IMR-90 (cell line): ENCODE measurements at regions not wholly inside any gene's neighbourhood (a gene's known extent, or its start where the extent isn't known, plus 50 kb on each side); places are given as distances from the start of the nearest gene placed in this dataset.

Experiments used
- ATAC-seq: fragments of 200-7000 bp; cut with Tn5 transposase; 2 replicates; pipeline ENCODE4 v1.9.1; 2020; ENCODE audit warnings: low read depth, mild to moderate bottlenecking, moderate library complexity
- BruUV-seq: library from RNA; stranded (reverse); fragments of 400-500 nt; replicated peaks from 2 replicates; lab custom pipeline; 2021; lab: Mats Ljungman, UMichigan
- CTCF ChIA-PET: fragments of 300-600 bp; formaldehyde crosslinking; extraction: SDS; loops from one replicate; lab custom pipeline; 2021; ENCODE audit warnings: antibody characterized with exemption; lab: Yijun Ruan, JAX
- POLR2A ChIA-PET: fragments of 300-600 bp; sonication (Branson Sonifier 250); formaldehyde crosslinking; loops from one replicate; lab custom pipeline; 2022; ENCODE audit warnings: antibody characterized with exemption; ENCODE audit not compliant: unreplicated experiment; lab: Charles Lee
- DNase-seq: peaks from one replicate; pipeline ENCODE4 v3.0.0; 2013
- H2AFZ ChIP-seq: replicated peaks from 2 replicates; pipeline ENCODE3; 2013; ENCODE audit warnings: low read length, mild to moderate bottlenecking; ENCODE audit not compliant: poor library complexity
- H2AK5ac ChIP-seq: 2 replicates; pipeline ENCODE4 v1.6.1; 2013; ENCODE audit warnings: low read depth, low read length, inconsistent platforms
- H2AK9ac ChIP-seq: replicated peaks from 2 replicates; pipeline ENCODE3; 2013; ENCODE audit warnings: mild to moderate bottlenecking, low read depth, low read length, moderate library complexity; ENCODE audit not compliant: poor library complexity
- H2BK120ac ChIP-seq: 2 replicates; pipeline ENCODE4 v1.6.1; 2013; ENCODE audit warnings: low read depth, low read length, inconsistent platforms
- H2BK15ac ChIP-seq: 3 replicates; pipeline ENCODE4 v1.6.1; 2013; ENCODE audit warnings: low read depth, low read length, inconsistent platforms
- H2BK20ac ChIP-seq: 2 replicates; pipeline ENCODE4 v1.6.1; 2013; ENCODE audit warnings: low read depth, mild to moderate bottlenecking, inconsistent platforms, low read length, moderate library complexity
- H2BK5ac ChIP-seq: 2 replicates; pipeline ENCODE4 v1.6.1; 2013; ENCODE audit warnings: mild to moderate bottlenecking, low read depth, low read length, inconsistent platforms; ENCODE audit not compliant: poor library complexity, severe bottlenecking
- H3K14ac ChIP-seq: replicated peaks from 2 replicates; pipeline ENCODE4 v1.6.1; 2013; ENCODE audit warnings: low read depth, low read length, inconsistent platforms
- H3K18ac ChIP-seq: 2 replicates; pipeline ENCODE4 v1.6.1; 2013; ENCODE audit warnings: low read depth, low read length, control low read depth
- H3K23ac ChIP-seq: 2 replicates; pipeline ENCODE4 v1.6.1; 2013; ENCODE audit warnings: low read depth, low read length, inconsistent platforms
- H3K27ac ChIP-seq: 2 replicates; pipeline ENCODE4 v1.5.1; 2013; ENCODE audit warnings: mild to moderate bottlenecking, control low read depth, low read length; ENCODE audit not compliant: insufficient read depth
- H3K27me3 ChIP-seq: 2 replicates; pipeline ENCODE4 v1.6.1; 2013; ENCODE audit warnings: low read length; ENCODE audit not compliant: control insufficient read depth, insufficient read depth
- H3K36me3 ChIP-seq: 2 replicates; pipeline ENCODE4 v1.6.1; 2013; ENCODE audit warnings: low read length, mixed read lengths; ENCODE audit not compliant: control insufficient read depth, insufficient read depth
- H3K4ac ChIP-seq: 2 replicates; pipeline ENCODE4 v1.6.1; 2013; ENCODE audit warnings: low read depth, low read length, inconsistent platforms
- H3K4me1 ChIP-seq: 2 replicates; pipeline ENCODE4 v1.6.1; 2013; ENCODE audit warnings: low read length, mixed read lengths; ENCODE audit not compliant: control insufficient read depth, insufficient read depth
- H3K4me2 ChIP-seq: 2 replicates; pipeline ENCODE4 v1.6.1; 2013; ENCODE audit warnings: low read depth, mild to moderate bottlenecking, control low read depth, low read length, moderate library complexity
- H3K4me3 ChIP-seq: 2 replicates; pipeline ENCODE4 v1.5.1; 2013; ENCODE audit warnings: low read depth, mild to moderate bottlenecking, control low read depth, low read length, moderate library complexity; ENCODE audit not compliant: insufficient read depth
- H3K56ac ChIP-seq: 2 replicates; pipeline ENCODE4 v1.6.1; 2013; ENCODE audit warnings: low read length, inconsistent platforms; ENCODE audit not compliant: insufficient read depth; ENCODE audit errors: extremely low read depth
- H3K79me1 ChIP-seq, 2 experiments: 2 replicates each; pipeline ENCODE4 v1.6.1; 2013; ENCODE audit warnings: low read length in 2 of 2, inconsistent platforms in 1 of 2, low read depth in 1 of 2
- H3K9ac ChIP-seq: 2 replicates; pipeline ENCODE4 v1.6.1; 2013; ENCODE audit warnings: low read depth, low read length, control low read depth
- H3K9me1 ChIP-seq: 2 replicates; pipeline ENCODE4 v1.6.1; 2013; ENCODE audit warnings: low read length, inconsistent platforms; ENCODE audit not compliant: insufficient read depth
- H3K9me3 ChIP-seq: 2 replicates; pipeline ENCODE4 v1.6.1; 2013; ENCODE audit warnings: low read length; ENCODE audit not compliant: control insufficient read depth, insufficient read depth
- H4K20me1 ChIP-seq: 2 replicates; pipeline ENCODE4 v1.6.1; 2013; ENCODE audit warnings: low read length, inconsistent platforms; ENCODE audit not compliant: insufficient read depth
- H4K5ac ChIP-seq: 2 replicates; pipeline ENCODE4 v1.6.1; 2013; ENCODE audit warnings: mild to moderate bottlenecking, low read depth, low read length, control low read depth
- H4K8ac ChIP-seq, 2 experiments: 2 replicates each; pipeline ENCODE4 v1.6.1; 2013; ENCODE audit warnings: low read depth in 2 of 2, low read length in 2 of 2, control low read depth in 1 of 2, inconsistent platforms in 1 of 2
- H4K91ac ChIP-seq: 2 replicates; pipeline ENCODE4 v1.6.1; 2013; ENCODE audit warnings: low read depth, low read length, inconsistent platforms; ENCODE audit not compliant: insufficient read depth
- BHLHE40 ChIP-seq: fragments of 150-350 bp; IDR thresholded peaks from 2 replicates; pipeline ENCODE4 v1.6.1; 2016; ENCODE audit warnings: mild to moderate bottlenecking, low read depth, low read length
- CEBPB ChIP-seq: IDR thresholded peaks from 2 replicates; pipeline ENCODE4 v1.6.1; 2012; ENCODE audit warnings: low read depth, low read length, improper control_type of control experiment
- MAZ ChIP-seq: IDR thresholded peaks from 2 replicates; pipeline ENCODE4 v1.6.1; 2012; ENCODE audit warnings: low read depth, mild to moderate bottlenecking, low read length, improper control_type of control experiment, moderate library complexity, borderline replicate concordance
- RCOR1 ChIP-seq: IDR thresholded peaks from 2 replicates; pipeline ENCODE4 v1.6.1; 2012; ENCODE audit warnings: mild to moderate bottlenecking, low read length, improper control_type of control experiment; ENCODE audit not compliant: insufficient replicate concordance
- SMC3 ChIP-seq: fragments of 150-350 bp; IDR thresholded peaks from 2 replicates; pipeline ENCODE4 v1.6.1; 2016; ENCODE audit warnings: low read depth, mild to moderate bottlenecking, antibody characterized with exemption, low read length, moderate library complexity
- WGBS, 2 experiments: methylation state at CpG; one replicate each; pipeline versions ENCODE4 v1.1.5 to v1.1.7; 2013; ENCODE audit warnings: missing lambda C conversion rate in 2 of 2; ENCODE audit not compliant: insufficient read length in 1 of 2; ENCODE audit errors: extremely low coverage in 2 of 2; 5-methylcytosine and 5-hydroxymethylcytosine counted together
- dilution Hi-C: fragments of 300-500 bp; cut with HindIII; formaldehyde crosslinking; loops from one replicate; pipeline ENCODE4 v1.14.3; 2018; ENCODE audit warnings: low sequenced_read_pairs; ENCODE audit not compliant: unreplicated experiment
- in situ Hi-C: fragments of 300-500 bp; cut with MboI; formaldehyde crosslinking; loops from 3 replicates; pipeline ENCODE4 v1.14.3; 2019; ENCODE audit warnings: low sequenced_read_pairs, inconsistent platforms, mixed read lengths
- intact Hi-C: fragments of 100-400 bp; cut with micrococcal nuclease; formaldehyde crosslinking; loops from 2 replicates; pipeline ENCODE4 v1.10.0; 2022

DNA sequence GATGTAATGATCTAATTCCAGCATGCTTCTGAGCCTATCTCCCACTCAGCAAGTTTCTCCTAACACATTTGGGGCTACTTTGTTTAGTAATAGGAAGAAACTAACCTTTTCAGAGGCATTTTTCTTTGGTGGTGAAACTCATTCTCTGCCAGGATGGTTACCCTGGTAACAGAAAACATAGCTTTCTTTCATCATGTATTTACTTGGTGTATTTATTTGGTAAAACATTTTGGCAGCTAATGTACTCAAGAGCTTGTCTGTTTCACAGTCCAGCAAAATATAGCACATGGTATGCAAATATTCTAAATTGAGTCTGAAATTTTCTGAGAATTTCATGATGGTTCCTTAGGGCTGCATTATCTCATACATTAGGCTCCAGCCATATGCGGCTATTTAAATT lies 100.0 kb downstream of the SLC35B3 start:
- H3K4me1 ChIP-seq = no peaks in the 10 kb centered on the region

More for the DNA sequence above, 100.0 kb downstream of the SLC35B3 start:
- Histone ChIP-seq H2BK120ac (no peak overlapping the region), H3K18ac (no peak overlapping the region), H2BK15ac (no peak overlapping the region), H3K27me3 (no peaks in the 10 kb centered on the region), H2BK20ac (no peak overlapping the region), H3K4me2 (no peak overlapping the region), H4K8ac (no peak overlapping the region), H4K20me1 (no peaks in the 10 kb centered on the region), H3K14ac (no peak overlapping the region), H3K9me1 (no peaks in the 10 kb centered on the region), H3K79me1 (no peaks in the 10 kb centered on the region), H2BK5ac (no peak overlapping the region), H3K23ac (no peak overlapping the region), H3K9me3 (peaks cover 5% of the 10 kb centered on the region), H3K36me3 (no peaks in the 10 kb centered on the region), H4K91ac (no peak overlapping the region), H3K9ac (no peak overlapping the region), H2AFZ (no peak overlapping the region), H3K56ac (no peak overlapping the region), H3K27ac (no peak overlapping the region), H2AK9ac (no peak overlapping the region), H2AK5ac (no peak overlapping the region), H4K5ac (no peak overlapping the region), H3K4ac (no peak overlapping the region), H3K4me3 (no peak overlapping the region)
- ATAC-seq = no peak
- intact Hi-C loops (no loop called here), in situ Hi-C loops (no loop called here), dilution Hi-C loops (no loop called here)
- ChIA-PET CTCF (interaction anchor here (0.6 kb wide), 1 partner anchor 283 kb away, joined by 3 read pairs; no protein-coding TSS in a partner anchor), POLR2A (interaction anchor here (0.6 kb wide), 1 partner anchor 1272 kb away, joined by 3 read pairs; no protein-coding TSS in a partner anchor)
- BruUV-seq = no TSS peak
- no CpG with 5 or more reads among the region's 1 CpG for WGBS, 2 experiments
- TF ChIP-seq BHLHE40 (no peak), RCOR1 (no peak), CEBPB (no peak), SMC3 (no peak), MAZ (no peak)
- no peak for DNase-seq
